CD8-positive, alpha-beta memory T cell (primary cell): ENCODE measurements at regions not wholly inside any gene's neighbourhood (a gene's known extent, or its start where the extent isn't known, plus 50 kb on each side); places are given as distances from the start of the nearest gene placed in this dataset.

Experiments used
- CTCF ChIA-PET: fragments of 350-600 bp; sonication (Branson Sonifier 250); formaldehyde crosslinking; loops from one replicate; lab custom pipeline; 2021; ENCODE audit warnings: antibody characterized with exemption; lab: Charles Lee
- POLR2A ChIA-PET: fragments of 350-600 bp; sonication (Branson Sonifier 250); formaldehyde crosslinking; loops from one replicate; lab custom pipeline; 2021; ENCODE audit warnings: antibody characterized with exemption; lab: Charles Lee
- DNase-seq, 5 donors: peaks; one replicate each; pipeline versions ENCODE4 v3.0.0 to v3.0.0-alpha.2; 2020 to 2022; ENCODE audit warnings: mixed read lengths in 1 of 5
- H3K27ac ChIP-seq: one replicate; pipeline ENCODE4 v1.7.0; 2013; ENCODE audit warnings: low read depth, mild to moderate bottlenecking, low read length, moderate library complexity
- H3K27me3 ChIP-seq: 2 replicates; pipeline ENCODE4 v1.7.0; 2013; ENCODE audit warnings: low read length, mild to moderate bottlenecking; ENCODE audit not compliant: insufficient read depth, poor library complexity, severe bottlenecking
- H3K36me3 ChIP-seq: 2 replicates; pipeline ENCODE4 v1.7.0; 2013; ENCODE audit warnings: mild to moderate bottlenecking, low read length, moderate library complexity; ENCODE audit not compliant: insufficient read depth
- H3K4me1 ChIP-seq: 2 replicates; pipeline ENCODE4 v1.7.0; 2013; ENCODE audit warnings: mild to moderate bottlenecking, low read length, moderate library complexity; ENCODE audit not compliant: insufficient read depth
- H3K4me3 ChIP-seq: 2 replicates; pipeline ENCODE4 v1.7.0; 2013; ENCODE audit warnings: mild to moderate bottlenecking, low read length
- H3K9me3 ChIP-seq: 2 replicates; pipeline ENCODE4 v1.7.0; 2013; ENCODE audit warnings: mild to moderate bottlenecking, low read length
- H3K27ac Mint-ChIP-seq, 8 donors: one replicate each; pipeline ENCODE4 v1.8.0; 2020 to 2021; ENCODE audit warnings: mixed read lengths in 8 of 8, mild to moderate bottlenecking in 6 of 8, inconsistent platforms in 3 of 8, moderate library complexity in 3 of 8
- H3K27me3 Mint-ChIP-seq, 2 donors: one replicate each; pipeline ENCODE4 v1.8.0; 2020 to 2021; ENCODE audit warnings: mixed read lengths in 2 of 2, mild to moderate bottlenecking in 1 of 2, moderate library complexity in 1 of 2
- H3K36me3 Mint-ChIP-seq, 3 donors: one replicate each; pipeline ENCODE4 v1.8.0; 2020 to 2021; ENCODE audit warnings: mixed read lengths in 3 of 3, inconsistent platforms in 1 of 3, mild to moderate bottlenecking in 1 of 3
- H3K4me1 Mint-ChIP-seq, 3 donors: one replicate each; pipeline ENCODE4 v1.8.0; 2020 to 2021; ENCODE audit warnings: mixed read lengths in 3 of 3, inconsistent platforms in 1 of 3, mild to moderate bottlenecking in 1 of 3
- H3K4me3 Mint-ChIP-seq, 7 donors: one replicate each; pipeline ENCODE4 v1.8.0; 2020 to 2021; ENCODE audit warnings: mixed read lengths in 7 of 7, mild to moderate bottlenecking in 6 of 7, moderate library complexity in 4 of 7, inconsistent platforms in 2 of 7
- H3K9me3 Mint-ChIP-seq, 5 donors: one replicate each; pipeline ENCODE4 v1.8.0; 2020 to 2022; ENCODE audit warnings: mixed read lengths in 5 of 5, mild to moderate bottlenecking in 3 of 5, moderate library complexity in 2 of 5, inconsistent platforms in 1 of 5

- Histone ChIP-seq H3K4me3 (no peak overlapping the region), H3K9me3 (no peaks in the 10 kb centered on the region), H3K36me3 (no peaks in the 10 kb centered on the region), H3K27me3 (no peaks in the 10 kb centered on the region), H3K4me1 (no peaks in the 10 kb centered on the region), H3K27ac (no peak overlapping the region)
- ChIA-PET POLR2A (no interaction called here), CTCF (no interaction called here)
- no peaks in the 10 kb centered on the region for H3K36me3 Mint-ChIP-seq
- DNase-seq: no peak
- no peaks in the 10 kb centered on the region for H3K4me1 Mint-ChIP-seq
- H3K27me3 Mint-ChIP-seq: no peaks in the 10 kb centered on the region
- peaks cover 0 to 4% (median 0%) of the 10 kb centered on the region in 5 donors for H3K9me3 Mint-ChIP-seq
- H3K27ac Mint-ChIP-seq: no peak overlapping the region
- no peak overlapping the region for H3K4me3 Mint-ChIP-seq
Measured at GRCh38 chr14:38751459-38751858, 351.6 kb downstream of the SEC23A start.

- Histone ChIP-seq H3K9me3 (no peaks in the 10 kb centered on the region), H3K4me3 (no peak overlapping the region), H3K27ac (no peak overlapping the region), H3K4me1 (no peaks in the 10 kb centered on the region), H3K36me3 (no peaks in the 10 kb centered on the region), H3K27me3 (no peaks in the 10 kb centered on the region)
- Mint-ChIP-seq H3K9me3 (no peaks in the 10 kb centered on the region), H3K4me3 (no peak overlapping the region), H3K4me1 (no peaks in the 10 kb centered on the region), H3K36me3 (no peaks in the 10 kb centered on the region), H3K27me3 (no peaks in the 10 kb centered on the region), H3K27ac (no peak overlapping the region)
- ChIA-PET POLR2A (no interaction called here), CTCF (no interaction called here)
- DNase-seq: no peak
Measured at GRCh38 chr14:38749936-38750335, 353.1 kb downstream of the SEC23A start.

- no peaks in the 10 kb centered on the region for H3K27me3 Mint-ChIP-seq
- no peak overlapping the region for H3K4me3 Mint-ChIP-seq
- H3K4me1 Mint-ChIP-seq: no peaks in the 10 kb centered on the region
- no peak for DNase-seq
- H3K9me3 Mint-ChIP-seq: no peaks in the 10 kb centered on the region
- CTCF ChIA-PET: no interaction called here
- H3K27ac ChIP-seq: no peak overlapping the region
- H3K9me3 ChIP-seq: no peaks in the 10 kb centered on the region
- no peak overlapping the region for H3K27ac Mint-ChIP-seq
- H3K27me3 ChIP-seq: no peaks in the 10 kb centered on the region
- POLR2A ChIA-PET: no interaction called here
- no peaks in the 10 kb centered on the region for H3K4me1 ChIP-seq
- H3K4me3 ChIP-seq: no peak overlapping the region
- H3K36me3 ChIP-seq: no peaks in the 10 kb centered on the region
- H3K36me3 Mint-ChIP-seq: no peaks in the 10 kb centered on the region
Measured at GRCh38 chr14:38745861-38746260, 357.2 kb downstream of the SEC23A start.

GRCh38 chr14:38743966-38744584, 359.0 kb downstream of the SEC23A start:
- ChIA-PET CTCF (no interaction called here), POLR2A (no interaction called here)
- DNase-seq: no peak
- H3K27me3 ChIP-seq: no peaks in the 10 kb centered on the region
- H3K27ac ChIP-seq: no peak overlapping the region
- H3K4me3 ChIP-seq: no peak overlapping the region
- H3K27me3 Mint-ChIP-seq: no peaks in the 10 kb centered on the region
- no peaks in the 10 kb centered on the region for H3K9me3 Mint-ChIP-seq
- no peaks in the 10 kb centered on the region for H3K36me3 ChIP-seq
- H3K27ac Mint-ChIP-seq: no peak overlapping the region
- no peaks in the 10 kb centered on the region for H3K4me1 ChIP-seq
- H3K4me3 Mint-ChIP-seq: no peak overlapping the region
- no peaks in the 10 kb centered on the region for H3K36me3 Mint-ChIP-seq
- no peaks in the 10 kb centered on the region for H3K9me3 ChIP-seq
- no peaks in the 10 kb centered on the region for H3K4me1 Mint-ChIP-seq

GRCh38 chr14:38737686-38738407, 365.2 kb downstream of the SEC23A start:
- no peaks in the 10 kb centered on the region for H3K4me1 Mint-ChIP-seq
- H3K27ac Mint-ChIP-seq: no peak overlapping the region
- no peaks in the 10 kb centered on the region for H3K36me3 Mint-ChIP-seq
- Histone ChIP-seq H3K27me3 (no peaks in the 10 kb centered on the region), H3K36me3 (no peaks in the 10 kb centered on the region), H3K4me3 (no peak overlapping the region), H3K9me3 (no peaks in the 10 kb centered on the region), H3K27ac (no peak overlapping the region), H3K4me1 (no peaks in the 10 kb centered on the region)
- ChIA-PET CTCF (no interaction called here), POLR2A (no interaction called here)
- H3K27me3 Mint-ChIP-seq: peaks cover 0 to 3% of the 10 kb centered on the region in 2 donors
- H3K4me3 Mint-ChIP-seq: no peak overlapping the region
- H3K9me3 Mint-ChIP-seq: peaks cover 0 to 4% (median 0%) of the 10 kb centered on the region in 5 donors
- no peak for DNase-seq

DNA sequence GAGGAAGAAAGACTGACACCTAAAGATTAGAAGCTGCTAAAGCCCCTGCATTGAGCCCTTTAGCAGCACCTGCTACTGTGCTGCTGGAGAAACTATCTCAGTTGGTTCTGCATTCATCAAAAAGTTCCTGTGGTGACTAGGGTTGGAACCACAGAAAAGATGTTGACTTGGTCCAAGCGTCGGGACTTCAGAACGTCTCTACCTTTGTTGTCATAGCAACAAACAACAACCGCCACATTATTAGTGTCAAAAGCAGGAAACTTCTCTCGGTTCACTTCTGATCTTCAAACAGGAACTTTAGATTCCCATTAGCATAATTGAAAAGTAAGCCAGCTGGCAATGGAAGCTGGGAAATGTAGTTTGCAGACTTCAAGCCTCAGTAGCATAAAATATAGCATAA, 368.0 kb downstream of the SEC23A start:
- peaks cover 0 to 3% of the 10 kb centered on the region in 2 donors for H3K27me3 Mint-ChIP-seq
- peaks cover 0 to 4% (median 2%) of the 10 kb centered on the region in 5 donors for H3K9me3 Mint-ChIP-seq
- no peak overlapping the region for H3K4me3 ChIP-seq
- no peak overlapping the region for H3K27ac ChIP-seq
- H3K36me3 ChIP-seq: no peaks in the 10 kb centered on the region
- H3K27me3 ChIP-seq: no peaks in the 10 kb centered on the region
- H3K4me3 Mint-ChIP-seq: no peak overlapping the region
- ChIA-PET CTCF (no interaction called here), POLR2A (no interaction called here)
- H3K9me3 ChIP-seq: no peaks in the 10 kb centered on the region
- no peak for DNase-seq
- H3K4me1 Mint-ChIP-seq: no peaks in the 10 kb centered on the region
- no peaks in the 10 kb centered on the region for H3K4me1 ChIP-seq
- H3K36me3 Mint-ChIP-seq: no peaks in the 10 kb centered on the region
- H3K27ac Mint-ChIP-seq: peak overlapping the region in 1 of 8 donors; percentile 10

- CTCF ChIA-PET: no interaction called here
- H3K36me3 Mint-ChIP-seq: no peaks in the 10 kb centered on the region
- no peaks in the 10 kb centered on the region for H3K27me3 ChIP-seq
- H3K9me3 Mint-ChIP-seq: peaks cover 0 to 4% (median 2%) of the 10 kb centered on the region in 5 donors
- H3K27ac Mint-ChIP-seq: no peak overlapping the region
- no peak overlapping the region for H3K27ac ChIP-seq
- H3K4me1 Mint-ChIP-seq: no peaks in the 10 kb centered on the region
- H3K4me3 ChIP-seq: no peak overlapping the region
- H3K4me1 ChIP-seq: no peaks in the 10 kb centered on the region
- H3K9me3 ChIP-seq: no peaks in the 10 kb centered on the region
- DNase-seq: no peak
- POLR2A ChIA-PET: no interaction called here
- peaks cover 0 to 6% of the 10 kb centered on the region in 2 donors for H3K27me3 Mint-ChIP-seq
- no peak overlapping the region for H3K4me3 Mint-ChIP-seq
- H3K36me3 ChIP-seq: no peaks in the 10 kb centered on the region
Measured at GRCh38 chr14:38731962-38732361, 371.1 kb downstream of the SEC23A start.

DNA sequence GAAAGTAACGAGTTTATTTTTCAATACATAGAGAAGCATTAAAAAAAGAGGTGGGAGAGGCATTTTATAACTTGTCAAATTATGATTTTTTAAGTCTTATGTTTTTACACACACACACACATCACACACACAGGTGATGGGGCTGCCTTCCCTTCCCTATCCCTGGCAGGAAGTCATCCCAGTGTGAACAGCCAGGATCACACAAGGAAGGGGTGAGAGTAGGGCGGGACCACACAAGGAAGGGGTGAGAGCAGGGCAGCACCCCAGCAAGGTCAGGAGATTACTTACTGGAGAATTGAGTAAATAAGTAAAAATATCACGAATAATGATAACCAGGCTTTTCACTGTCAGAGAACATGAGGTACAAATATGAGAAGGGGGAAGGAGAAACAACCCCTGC, 372.6 kb downstream of the SEC23A start:
- ChIA-PET POLR2A (no interaction called here), CTCF (no interaction called here)
- no peak for DNase-seq
- Mint-ChIP-seq H3K9me3 (peaks cover 0 to 4% (median 2%) of the 10 kb centered on the region in 5 donors), H3K27ac (no peak overlapping the region), H3K4me1 (no peaks in the 10 kb centered on the region), H3K27me3 (peaks cover 0 to 6% of the 10 kb centered on the region in 2 donors), H3K4me3 (no peak overlapping the region), H3K36me3 (no peaks in the 10 kb centered on the region)
- H3K4me3 ChIP-seq: no peak overlapping the region
- H3K27ac ChIP-seq: no peak overlapping the region
- no peaks in the 10 kb centered on the region for H3K4me1 ChIP-seq
- no peaks in the 10 kb centered on the region for H3K9me3 ChIP-seq
- H3K27me3 ChIP-seq: no peaks in the 10 kb centered on the region
- H3K36me3 ChIP-seq: no peaks in the 10 kb centered on the region
